Activated naive CD8-positive, alpha-beta T cell treated with anti-CD3 and anti-CD28 coated beads, Interleukin-2, amount 10 ng/mL, durations not matched to agents 7 days and 5 days (primary cell): ENCODE measurements at regions not wholly inside any gene's neighbourhood (a gene's known extent, or its start where the extent isn't known, plus 50 kb on each side); places are given as distances from the start of the nearest gene placed in this dataset.

ENCODE experiments used
- ATAC-seq: fragments of 150-1000 bp; cut with Tn5 transposase; one replicate; pipeline ENCODE4 v1.10.0; 2021; ENCODE audit warnings: low read depth, moderate library complexity
- POLR2A ChIA-PET: fragments of 350-600 bp; sonication (Branson Sonifier 250); formaldehyde crosslinking; loops from one replicate; lab custom pipeline; 2021; ENCODE audit warnings: antibody characterized with exemption; lab: Charles Lee
- DNase-seq: peaks from one replicate; pipeline ENCODE4 v3.0.0; 2021
- H3K27ac Mint-ChIP-seq: one replicate; pipeline ENCODE4 v1.8.0; 2022; ENCODE audit warnings: mild to moderate bottlenecking, mixed read lengths
- H3K27me3 Mint-ChIP-seq: one replicate; pipeline ENCODE4 v1.8.0; 2022; ENCODE audit warnings: mild to moderate bottlenecking, moderate library complexity, mixed read lengths
- H3K36me3 Mint-ChIP-seq: one replicate; pipeline ENCODE4 v1.8.0; 2021; ENCODE audit warnings: mild to moderate bottlenecking, mixed read lengths
- H3K4me1 Mint-ChIP-seq: one replicate; pipeline ENCODE4 v1.8.0; 2021; ENCODE audit warnings: mixed read lengths
- H3K4me3 Mint-ChIP-seq: one replicate; pipeline ENCODE4 v1.8.0; 2022; ENCODE audit warnings: mild to moderate bottlenecking, moderate library complexity, mixed read lengths
- H3K9me3 Mint-ChIP-seq: one replicate; pipeline ENCODE4 v1.8.0; 2021; ENCODE audit warnings: mixed read lengths

DNA sequence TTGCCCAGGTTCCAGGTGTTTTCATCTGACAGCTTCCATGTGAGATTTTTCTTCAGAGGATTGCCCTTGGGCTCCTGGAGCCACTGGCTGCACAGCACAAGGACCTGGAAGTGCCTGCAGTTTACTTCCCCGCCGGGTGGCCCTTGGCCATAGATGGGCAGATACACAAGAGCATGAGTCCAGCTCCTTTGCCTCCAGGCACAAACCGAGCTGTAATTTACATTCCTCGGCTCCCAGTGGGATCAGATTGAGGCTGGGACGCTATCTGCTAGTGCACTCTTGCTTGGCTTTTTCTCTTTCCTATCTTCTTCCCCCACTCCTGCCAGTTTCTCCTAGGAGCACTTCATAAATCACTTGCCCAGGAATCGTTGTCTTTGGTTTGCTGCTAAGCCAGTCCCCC, 85.4 kb upstream of the RALY start:
- no peaks in the 10 kb centered on the region for H3K9me3 Mint-ChIP-seq
- H3K4me3 Mint-ChIP-seq = no peak overlapping the region
- POLR2A ChIA-PET = no interaction called here
- no peak overlapping the region for H3K27ac Mint-ChIP-seq
- ATAC-seq (no peak), DNase-seq (no peak)
- H3K27me3 Mint-ChIP-seq = peaks cover 12% of the 10 kb centered on the region
- no peaks in the 10 kb centered on the region for H3K4me1 Mint-ChIP-seq
- H3K36me3 Mint-ChIP-seq = no peaks in the 10 kb centered on the region

GRCh38 chr20:33908868-33909267, 84.8 kb upstream of the RALY start:
- no peaks in the 10 kb centered on the region for H3K4me1 Mint-ChIP-seq
- ATAC-seq (no peak), DNase-seq (no peak)
- no peaks in the 10 kb centered on the region for H3K36me3 Mint-ChIP-seq
- H3K27ac Mint-ChIP-seq = no peak overlapping the region
- H3K27me3 Mint-ChIP-seq = peaks cover 11% of the 10 kb centered on the region
- no peak overlapping the region for H3K4me3 Mint-ChIP-seq
- POLR2A ChIA-PET = no interaction called here
- H3K9me3 Mint-ChIP-seq = no peaks in the 10 kb centered on the region

DNA sequence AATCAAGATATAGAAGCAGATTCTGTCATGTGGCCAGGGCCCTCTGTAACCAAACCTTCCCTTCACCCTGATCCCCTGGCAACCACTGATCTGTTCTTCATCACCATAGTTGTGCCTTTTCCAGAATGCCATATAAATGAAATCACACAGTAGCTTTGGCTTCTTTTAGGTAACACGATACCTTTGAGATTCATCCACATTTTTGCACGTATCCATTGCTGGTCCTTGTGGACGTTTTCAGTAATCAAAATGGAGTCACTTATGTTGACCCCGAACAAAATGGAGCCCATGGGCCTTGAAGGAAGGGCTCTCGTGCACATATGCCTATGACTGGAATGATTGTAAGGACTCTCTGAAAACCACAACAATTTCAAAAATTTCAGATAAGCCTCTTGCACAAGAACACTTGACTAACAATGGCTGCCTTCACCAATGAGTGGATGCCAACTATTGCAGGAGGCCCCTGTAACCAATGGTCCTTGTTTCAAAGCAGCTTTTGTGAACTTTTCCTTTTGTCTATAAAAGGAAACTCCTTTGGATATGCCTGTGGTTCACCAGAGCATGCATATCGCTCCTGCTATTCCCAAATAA, 84.3 kb upstream of the RALY start:
- no peak for ATAC-seq
- Mint-ChIP-seq H3K27me3 (peaks cover 11% of the 10 kb centered on the region), H3K36me3 (no peaks in the 10 kb centered on the region), H3K27ac (no peak overlapping the region), H3K4me3 (no peak overlapping the region), H3K9me3 (no peaks in the 10 kb centered on the region), H3K4me1 (peaks cover under 1% of the 10 kb centered on the region)
- POLR2A ChIA-PET = no interaction called here
- DNase-seq = no peak

- Mint-ChIP-seq H3K4me3 (no peak overlapping the region), H3K4me1 (peaks cover 6% of the 10 kb centered on the region), H3K36me3 (no peaks in the 10 kb centered on the region), H3K9me3 (no peaks in the 10 kb centered on the region), H3K27ac (no peak overlapping the region), H3K27me3 (peaks cover 11% of the 10 kb centered on the region)
- ATAC-seq = no peak
- no peak for DNase-seq
- POLR2A ChIA-PET = no interaction called here
Observed at GRCh38 chr20:33910056-33910455, 83.7 kb upstream of the RALY start.

DNA sequence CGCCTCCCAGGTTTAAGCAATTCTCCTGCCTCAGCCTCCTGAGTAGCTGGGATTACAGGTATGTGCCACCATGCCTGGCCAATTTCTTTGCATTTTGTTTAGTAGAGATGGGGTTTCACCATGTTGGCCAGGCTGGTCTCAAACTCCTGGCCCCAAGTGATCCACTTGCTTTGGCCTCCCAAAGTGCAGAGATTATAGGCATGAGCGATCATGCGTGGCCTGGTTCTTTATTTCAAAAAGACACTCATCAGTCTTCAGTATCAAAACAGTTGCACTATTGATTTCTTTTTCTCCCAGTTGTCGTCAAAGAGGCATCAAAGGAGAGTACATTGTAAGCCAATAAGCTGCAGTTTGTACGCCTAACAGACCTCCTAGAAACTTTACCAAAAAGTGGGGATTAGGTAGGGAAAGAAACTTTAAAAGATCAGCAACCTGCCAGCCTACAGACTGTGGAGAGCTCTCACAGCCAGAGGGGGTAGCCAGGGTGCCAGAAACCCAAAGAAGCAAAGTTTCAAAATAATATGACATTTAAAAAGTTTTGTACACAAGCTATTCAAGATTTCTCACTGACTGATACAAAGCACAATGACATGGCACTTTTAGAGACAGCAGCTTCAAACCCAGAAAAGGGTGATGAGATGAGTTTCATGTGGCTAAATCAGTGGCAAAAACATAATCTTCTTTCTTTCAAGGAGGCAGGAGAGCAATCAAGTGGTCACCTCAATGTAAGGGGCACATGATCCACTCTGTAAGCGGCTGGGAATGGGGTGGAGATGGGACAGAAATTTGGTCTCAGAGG, 83.0 kb upstream of the RALY start:
- H3K27me3 Mint-ChIP-seq = peaks cover 11% of the 10 kb centered on the region
- H3K36me3 Mint-ChIP-seq = no peaks in the 10 kb centered on the region
- POLR2A ChIA-PET = interaction anchor here (0.6 kb wide), 1 partner anchor 118 kb away, joined by 5 read pairs; no protein-coding TSS in a partner anchor
- H3K9me3 Mint-ChIP-seq = no peaks in the 10 kb centered on the region
- H3K27ac Mint-ChIP-seq = no peak overlapping the region
- no peak for ATAC-seq
- H3K4me1 Mint-ChIP-seq = peaks cover 12% of the 10 kb centered on the region
- H3K4me3 Mint-ChIP-seq = no peak overlapping the region
- no peak for DNase-seq

- peak; percentile 95 for ATAC-seq
- no peaks in the 10 kb centered on the region for H3K9me3 Mint-ChIP-seq
- no peak overlapping the region for H3K4me3 Mint-ChIP-seq
- peaks cover 17% of the 10 kb centered on the region for H3K4me1 Mint-ChIP-seq
- H3K36me3 Mint-ChIP-seq = no peaks in the 10 kb centered on the region
- peaks cover 8% of the 10 kb centered on the region for H3K27me3 Mint-ChIP-seq
- H3K27ac Mint-ChIP-seq = no peak overlapping the region
- POLR2A ChIA-PET = interaction anchor here (1.2 kb wide), 2 partner anchors 79 to 104 kb away, joined by 4 to 7 read pairs; partner anchors contain the start of genes CHMP4B and RALY
- DNase-seq = no peak
Observed at GRCh38 chr20:33914919-33915318, 78.8 kb upstream of the RALY start.

- POLR2A ChIA-PET = interaction anchor here (1.0 to 1.2 kb wide), 2 partner anchors 78 to 196 kb away, joined by 3 to 7 read pairs; partner anchors contain the start of genes EIF2S2 and RALY
- Mint-ChIP-seq H3K4me3 (no peak overlapping the region), H3K9me3 (no peaks in the 10 kb centered on the region), H3K36me3 (no peaks in the 10 kb centered on the region), H3K27ac (no peak overlapping the region), H3K4me1 (peaks cover 17% of the 10 kb centered on the region), H3K27me3 (peaks cover 5% of the 10 kb centered on the region)
- peak; percentile 74 for DNase-seq
- peak; percentile 51 for ATAC-seq
Observed at GRCh38 chr20:33915726-33916331, 77.9 kb upstream of the RALY start.

- Mint-ChIP-seq H3K4me1 (peaks cover 17% of the 10 kb centered on the region), H3K9me3 (no peaks in the 10 kb centered on the region), H3K4me3 (no peak overlapping the region), H3K36me3 (no peaks in the 10 kb centered on the region), H3K27ac (no peak overlapping the region), H3K27me3 (peaks cover 5% of the 10 kb centered on the region)
- POLR2A ChIA-PET = no interaction called here
- DNase-seq (no peak), ATAC-seq (no peak)
Observed at GRCh38 chr20:33916768-33917167, 76.9 kb upstream of the RALY start.

DNA sequence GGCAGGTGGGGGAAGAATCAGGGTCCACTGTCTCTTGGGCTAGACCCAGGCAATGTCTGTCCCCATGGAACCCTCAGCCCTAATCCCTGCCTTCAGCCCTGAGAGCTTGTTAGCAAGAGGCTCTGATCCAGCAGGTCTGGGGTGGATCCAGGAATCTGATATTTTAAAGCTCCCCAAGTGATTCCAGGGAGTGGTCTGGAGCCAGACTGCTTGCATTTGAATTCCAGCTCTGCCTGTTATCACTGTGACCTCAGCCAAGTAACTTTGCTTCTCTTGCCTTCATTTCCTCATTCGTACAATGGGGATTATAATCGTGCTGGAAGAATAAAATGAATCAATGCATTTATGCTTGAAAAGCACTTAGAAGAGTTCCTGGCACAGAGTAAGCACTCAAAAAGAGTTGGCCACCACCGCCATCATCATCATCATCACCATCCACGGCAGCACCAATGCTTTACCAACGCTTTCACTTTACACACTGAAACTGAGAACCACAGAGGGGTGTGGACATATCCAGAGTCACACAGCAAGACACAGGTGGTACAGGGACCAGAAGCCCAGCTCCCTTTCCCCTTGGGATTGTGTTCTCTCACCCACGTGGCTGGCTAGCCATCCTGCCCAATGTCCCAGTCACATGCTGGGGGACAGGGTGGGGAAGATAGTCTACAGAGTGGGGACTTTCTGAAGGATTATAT, 75.7 kb upstream of the RALY start:
- Mint-ChIP-seq H3K4me1 (peaks cover 17% of the 10 kb centered on the region), H3K36me3 (no peaks in the 10 kb centered on the region), H3K27ac (no peak overlapping the region), H3K4me3 (no peak overlapping the region), H3K27me3 (peaks cover 4% of the 10 kb centered on the region), H3K9me3 (no peaks in the 10 kb centered on the region)
- ATAC-seq = no peak
- POLR2A ChIA-PET = no interaction called here
- DNase-seq = no peak

GRCh38 chr20:33918662-33919061, 75.0 kb upstream of the RALY start:
- Mint-ChIP-seq H3K4me1 (peaks cover 17% of the 10 kb centered on the region), H3K36me3 (no peaks in the 10 kb centered on the region), H3K27me3 (peaks cover 5% of the 10 kb centered on the region), H3K4me3 (no peak overlapping the region), H3K9me3 (no peaks in the 10 kb centered on the region), H3K27ac (no peak overlapping the region)
- POLR2A ChIA-PET = no interaction called here
- no peak for DNase-seq
- no peak for ATAC-seq

- Mint-ChIP-seq H3K4me1 (peaks cover 14% of the 10 kb centered on the region), H3K27me3 (peaks cover 5% of the 10 kb centered on the region), H3K9me3 (no peaks in the 10 kb centered on the region), H3K4me3 (no peak overlapping the region), H3K27ac (no peak overlapping the region), H3K36me3 (no peaks in the 10 kb centered on the region)
- POLR2A ChIA-PET = interaction anchor here (0.7 kb wide), 1 partner anchor 260 kb away, joined by 3 read pairs; no protein-coding TSS in a partner anchor
- DNase-seq (no peak), ATAC-seq (no peak)
Observed at GRCh38 chr20:33919653-33920052, 74.1 kb upstream of the RALY start.

DNA sequence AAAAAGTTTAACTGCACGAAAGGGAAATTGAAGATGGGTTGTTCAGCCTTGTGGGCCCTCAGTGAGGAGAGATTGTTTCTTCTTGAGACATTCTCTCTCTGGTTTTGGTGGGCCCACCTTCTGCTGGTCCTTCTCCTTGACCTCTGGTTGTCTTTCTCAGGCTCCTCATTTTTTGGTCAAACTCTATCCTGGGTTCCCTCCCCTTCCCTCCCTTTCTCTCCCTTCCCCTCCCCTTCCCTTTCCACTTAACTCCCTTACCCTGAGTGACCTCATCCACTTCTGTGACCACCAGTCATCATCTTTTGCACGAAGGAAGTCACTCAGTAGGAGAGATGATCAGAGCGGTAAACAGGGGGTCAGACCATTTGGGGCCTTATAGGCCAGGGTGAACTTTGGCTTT, 71.5 kb upstream of the RALY start:
- H3K36me3 Mint-ChIP-seq = no peaks in the 10 kb centered on the region
- H3K27ac Mint-ChIP-seq = no peak overlapping the region
- H3K9me3 Mint-ChIP-seq = no peaks in the 10 kb centered on the region
- H3K4me1 Mint-ChIP-seq = peaks cover 5% of the 10 kb centered on the region
- peaks cover 5% of the 10 kb centered on the region for H3K27me3 Mint-ChIP-seq
- H3K4me3 Mint-ChIP-seq = no peak overlapping the region
- DNase-seq (no peak), ATAC-seq (no peak)
- POLR2A ChIA-PET = no interaction called here

DNA sequence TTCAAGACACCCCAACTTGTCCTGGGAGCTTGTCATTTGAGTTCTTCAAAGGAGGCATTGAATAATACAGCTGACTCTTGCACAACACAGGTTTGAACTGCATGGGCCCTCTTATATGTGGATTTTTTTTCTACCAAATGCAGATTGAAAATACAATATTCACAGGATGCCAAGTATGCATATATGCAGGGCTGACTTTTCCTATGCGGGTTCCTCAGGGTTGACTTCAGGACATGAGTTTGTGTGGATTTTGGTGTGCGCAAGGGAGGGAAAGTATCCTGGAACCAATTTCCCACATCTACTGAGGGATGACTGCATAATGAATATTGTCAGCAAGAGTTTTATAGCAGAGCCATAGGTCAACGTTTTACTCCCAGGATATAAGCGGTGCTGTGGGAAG, 70.0 kb upstream of the RALY start:
- Mint-ChIP-seq H3K4me1 (peaks cover 2% of the 10 kb centered on the region), H3K27ac (no peak overlapping the region), H3K36me3 (no peaks in the 10 kb centered on the region), H3K9me3 (no peaks in the 10 kb centered on the region), H3K4me3 (no peak overlapping the region), H3K27me3 (peaks cover 10% of the 10 kb centered on the region)
- DNase-seq (no peak), ATAC-seq (no peak)
- POLR2A ChIA-PET = no interaction called here
